ENCODE measurements at regions not wholly inside any gene's neighbourhood (a gene's known extent, or its start where the extent isn't known, plus 50 kb on each side); places are given as distances from the start of the nearest gene placed in this dataset.

DNA sequence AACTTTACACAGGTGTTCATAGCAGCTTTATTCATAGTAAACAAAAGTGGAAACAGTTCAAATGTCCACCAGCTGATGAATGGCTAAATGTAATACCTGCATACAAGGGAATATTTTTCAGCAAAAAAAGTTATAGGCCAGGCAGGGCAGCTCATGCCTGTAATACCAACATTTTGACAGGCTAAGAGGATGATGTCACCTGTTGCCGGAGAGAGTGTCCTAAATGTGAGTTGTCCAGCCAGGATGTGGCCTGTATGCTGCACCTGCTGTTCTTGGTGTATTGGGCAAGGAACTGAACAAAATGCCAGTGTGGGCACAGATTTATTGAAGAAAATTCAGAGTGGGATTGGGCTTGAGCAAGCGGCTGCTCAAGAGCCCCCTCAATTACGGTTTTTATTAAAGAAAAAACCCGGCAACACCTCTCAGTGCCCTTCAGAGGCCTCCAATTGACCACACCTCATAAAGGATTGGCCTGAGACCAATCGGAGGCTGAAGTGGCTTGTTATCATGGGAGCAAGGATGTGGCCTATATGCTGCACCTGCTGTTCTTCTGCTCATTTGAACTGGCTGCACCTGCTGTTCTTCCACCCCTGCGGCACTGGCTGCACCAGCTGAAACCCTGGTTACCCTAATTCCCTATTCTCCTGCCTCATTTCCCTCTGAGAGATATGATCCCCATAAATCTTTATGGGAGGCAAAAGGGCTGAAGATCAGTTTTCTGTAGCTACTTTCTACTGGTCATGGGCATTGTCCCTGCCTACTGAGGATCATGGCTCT, 129.8 kb downstream of the GPCPD1 start:
- no peak for TF ChIP-seq RAD21 (IDR thresholded peaks at IDR 0.05; ENCODE audit: low read depth)
- TF ChIP-seq ZBTB7A (IDR thresholded peaks at IDR 0.05; ENCODE audit: low read depth) = no peak
- no peak for TF ChIP-seq EGR1 (IDR thresholded peaks at IDR 0.05)
- TF ChIP-seq NFIC (IDR thresholded peaks at IDR 0.05) = no peak
- no peak for TF ChIP-seq YY1 (IDR thresholded peaks at IDR 0.05; ENCODE audit: low read depth)
- TF ChIP-seq CEBPB (IDR thresholded peaks at IDR 0.05) = no peak
- no peak for TF ChIP-seq FOXM1 (IDR thresholded peaks at IDR 0.05; ENCODE audit: borderline replicate concordance, low read depth)
- no peak for TF ChIP-seq USF1 (IDR thresholded peaks at IDR 0.05)
- no peak for TF ChIP-seq TEAD4 (IDR thresholded peaks at IDR 0.05)
- TF ChIP-seq TCF12 (IDR thresholded peaks at IDR 0.05; ENCODE audit: low read depth) = no peak
- no peak for TF ChIP-seq MAX (IDR thresholded peaks at IDR 0.05)
- no peak for TF ChIP-seq CREB1 (IDR thresholded peaks at IDR 0.05; ENCODE audit: low read depth)
- no peak for TF ChIP-seq EP300 (IDR thresholded peaks at IDR 0.05; ENCODE audit: borderline replicate concordance)
- TF ChIP-seq TAF1 (IDR thresholded peaks at IDR 0.05; ENCODE audit: low read depth) = no peak
- TF ChIP-seq, protein P1, sequence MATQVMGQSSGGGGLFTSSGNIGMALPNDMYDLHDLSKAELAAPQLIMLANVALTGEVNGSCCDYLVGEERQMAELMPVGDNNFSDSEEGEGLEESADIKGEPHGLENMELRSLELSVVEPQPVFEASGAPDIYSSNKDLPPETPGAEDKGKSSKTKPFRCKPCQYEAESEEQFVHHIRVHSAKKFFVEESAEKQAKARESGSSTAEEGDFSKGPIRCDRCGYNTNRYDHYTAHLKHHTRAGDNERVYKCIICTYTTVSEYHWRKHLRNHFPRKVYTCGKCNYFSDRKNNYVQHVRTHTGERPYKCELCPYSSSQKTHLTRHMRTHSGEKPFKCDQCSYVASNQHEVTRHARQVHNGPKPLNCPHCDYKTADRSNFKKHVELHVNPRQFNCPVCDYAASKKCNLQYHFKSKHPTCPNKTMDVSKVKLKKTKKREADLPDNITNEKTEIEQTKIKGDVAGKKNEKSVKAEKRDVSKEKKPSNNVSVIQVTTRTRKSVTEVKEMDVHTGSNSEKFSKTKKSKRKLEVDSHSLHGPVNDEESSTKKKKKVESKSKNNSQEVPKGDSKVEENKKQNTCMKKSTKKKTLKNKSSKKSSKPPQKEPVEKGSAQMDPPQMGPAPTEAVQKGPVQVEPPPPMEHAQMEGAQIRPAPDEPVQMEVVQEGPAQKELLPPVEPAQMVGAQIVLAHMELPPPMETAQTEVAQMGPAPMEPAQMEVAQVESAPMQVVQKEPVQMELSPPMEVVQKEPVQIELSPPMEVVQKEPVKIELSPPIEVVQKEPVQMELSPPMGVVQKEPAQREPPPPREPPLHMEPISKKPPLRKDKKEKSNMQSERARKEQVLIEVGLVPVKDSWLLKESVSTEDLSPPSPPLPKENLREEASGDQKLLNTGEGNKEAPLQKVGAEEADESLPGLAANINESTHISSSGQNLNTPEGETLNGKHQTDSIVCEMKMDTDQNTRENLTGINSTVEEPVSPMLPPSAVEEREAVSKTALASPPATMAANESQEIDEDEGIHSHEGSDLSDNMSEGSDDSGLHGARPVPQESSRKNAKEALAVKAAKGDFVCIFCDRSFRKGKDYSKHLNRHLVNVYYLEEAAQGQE (IDR thresholded peaks at IDR 0.05; ENCODE audit: low read depth) = no peak

GRCh38 chr20:5474646-5475550, 135.9 kb downstream of the GPCPD1 start:
- TF ChIP-seq ZBTB7A (IDR thresholded peaks at IDR 0.05; ENCODE audit: low read depth) = no peak
- no peak for TF ChIP-seq YY1 (IDR thresholded peaks at IDR 0.05; ENCODE audit: low read depth)
- TF ChIP-seq CEBPB (IDR thresholded peaks at IDR 0.05) = no peak
- TF ChIP-seq TEAD4 (IDR thresholded peaks at IDR 0.05) = no peak
- TF ChIP-seq EP300 (IDR thresholded peaks at IDR 0.05; ENCODE audit: borderline replicate concordance) = no peak
- TF ChIP-seq FOXM1 (IDR thresholded peaks at IDR 0.05; ENCODE audit: borderline replicate concordance, low read depth) = no peak

DNA sequence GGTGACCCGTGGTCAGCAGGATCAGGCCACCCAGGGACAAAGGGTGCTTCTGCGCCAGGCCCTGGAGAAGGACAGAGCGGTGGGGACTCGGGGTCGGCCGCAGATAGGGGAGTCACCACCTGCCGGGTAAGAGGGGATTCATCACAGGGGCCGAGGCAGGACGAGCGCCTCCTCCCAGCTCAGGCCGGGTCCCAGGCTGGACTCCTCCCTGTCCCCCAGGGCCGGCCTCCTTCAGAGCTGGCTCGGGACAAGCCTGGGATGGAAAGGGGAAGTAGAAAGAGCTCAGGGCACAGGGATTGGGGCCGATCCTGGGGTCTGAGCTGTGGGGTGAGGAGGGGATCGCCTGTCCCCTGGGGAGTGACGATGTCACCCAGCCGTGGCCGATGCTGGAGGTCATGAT, 139.4 kb downstream of the GPCPD1 start:
- TF ChIP-seq EP300 (IDR thresholded peaks at IDR 0.05; ENCODE audit: borderline replicate concordance) (no peak), FOXM1 (IDR thresholded peaks at IDR 0.05; ENCODE audit: borderline replicate concordance, low read depth) (no peak), USF1 (IDR thresholded peaks at IDR 0.05) (no peak), RAD21 (IDR thresholded peaks at IDR 0.05; ENCODE audit: low read depth) (no peak), TAF1 (IDR thresholded peaks at IDR 0.05; ENCODE audit: low read depth) (no peak), ZBTB7A (IDR thresholded peaks at IDR 0.05; ENCODE audit: low read depth) (no peak), YY1 (IDR thresholded peaks at IDR 0.05; ENCODE audit: low read depth) (no peak), TEAD4 (IDR thresholded peaks at IDR 0.05) (no peak), MAX (IDR thresholded peaks at IDR 0.05) (no peak), EGR1 (IDR thresholded peaks at IDR 0.05) (no peak), NFIC (IDR thresholded peaks at IDR 0.05) (no peak), CEBPB (IDR thresholded peaks at IDR 0.05) (no peak), CREB1 (IDR thresholded peaks at IDR 0.05; ENCODE audit: low read depth) (no peak)
- TF ChIP-seq, protein P1 (IDR thresholded peaks at IDR 0.05; ENCODE audit: low read depth) = no peak

DNA sequence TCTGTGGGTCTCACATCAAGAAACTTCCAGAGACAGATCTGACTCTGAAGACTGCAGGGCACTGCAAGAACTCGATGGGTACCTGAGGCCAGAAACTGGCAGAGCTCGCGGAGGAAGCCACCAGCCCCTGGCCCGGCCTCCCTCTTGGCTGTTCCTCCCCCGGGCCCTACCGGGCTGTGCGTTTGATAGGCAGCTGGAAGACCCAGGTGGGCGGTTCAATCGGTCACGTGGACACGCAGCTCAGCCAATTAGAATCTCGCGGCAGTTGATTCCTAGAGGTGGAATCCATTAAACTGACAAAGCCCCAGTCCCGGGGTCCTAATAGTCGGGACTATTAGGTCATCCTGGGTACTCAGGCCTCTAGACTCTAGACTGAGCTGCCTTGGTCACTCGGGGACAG, 139.9 kb downstream of the GPCPD1 start:
- no peak for TF ChIP-seq YY1 (IDR thresholded peaks at IDR 0.05; ENCODE audit: low read depth)
- TF ChIP-seq CREB1 (IDR thresholded peaks at IDR 0.05; ENCODE audit: low read depth) = no peak
- no peak for TF ChIP-seq MAX (IDR thresholded peaks at IDR 0.05)
- no peak for TF ChIP-seq TCF12 (IDR thresholded peaks at IDR 0.05; ENCODE audit: low read depth)

- no peak for TF ChIP-seq EP300 (IDR thresholded peaks at IDR 0.05; ENCODE audit: borderline replicate concordance)
- TF ChIP-seq, protein P1 (IDR thresholded peaks at IDR 0.05; ENCODE audit: low read depth) = no peak
Observed at GRCh38 chr20:5470458-5470857, 140.3 kb downstream of the GPCPD1 start.

Measured in Ishikawa (cell line).